ENCODE measurements at regions not wholly inside any gene's neighbourhood (a gene's known extent, or its start where the extent isn't known, plus 50 kb on each side); places are given as distances from the start of the nearest gene placed in this dataset.

GRCh38 chr4:129410115-129410514 is 314.2 kb downstream of the C4orf33 start:
- no peak for TF ChIP-seq CTCF (IDR thresholded peaks at IDR 0.05; ENCODE audit: extremely low read depth, low read depth, low read length)

GRCh38 chr4:129415004-129415403 is 319.1 kb downstream of the C4orf33 start:
- H2AFZ ChIP-seq (ENCODE audit: low read length), result no peak overlapping the region
- TF ChIP-seq CTCF (IDR thresholded peaks at IDR 0.05; ENCODE audit: extremely low read depth, low read depth, low read length), result no peak
- no peaks in the 10 kb centered on the region for H3K36me3 ChIP-seq (ENCODE audit: insufficient read depth, low read length)

More at GRCh38 chr4:129410115-129410514, 314.2 kb downstream of the C4orf33 start:
- Histone ChIP-seq H3K36me3 (ENCODE audit: insufficient read depth, low read length) (no peaks in the 10 kb centered on the region), H3K4me3 (ENCODE audit: insufficient read depth, low read length) (no peak overlapping the region), H3K27ac (ENCODE audit: low read depth, low read length) (no peak overlapping the region), H4K20me1 (ENCODE audit: insufficient read depth, low read length) (no peaks in the 10 kb centered on the region), H3K4me2 (ENCODE audit: insufficient read depth, low read length) (no peak overlapping the region), H2AFZ (ENCODE audit: low read length) (no peak overlapping the region), H3K79me2 (ENCODE audit: insufficient read depth, low read length) (no peaks in the 10 kb centered on the region), H3K4me1 (ENCODE audit: insufficient read depth, low read length) (no peaks in the 10 kb centered on the region), H3K9me3 (ENCODE audit: low read depth, low read length) (no peaks in the 10 kb centered on the region), H3K27me3 (ENCODE audit: insufficient read depth, low read length) (no peaks in the 10 kb centered on the region)
- DNase-seq (ENCODE audit: insufficient read length, low spot score, missing footprints), result no peak

GRCh38 chr4:129420637-129421036 is 324.7 kb downstream of the C4orf33 start:
- Histone ChIP-seq H3K4me2 (ENCODE audit: insufficient read depth, low read length) (no peak overlapping the region), H3K4me3 (ENCODE audit: insufficient read depth, low read length) (no peak overlapping the region), H3K27me3 (ENCODE audit: insufficient read depth, low read length) (no peaks in the 10 kb centered on the region), H3K9me3 (ENCODE audit: low read depth, low read length) (no peaks in the 10 kb centered on the region), H3K36me3 (ENCODE audit: insufficient read depth, low read length) (no peaks in the 10 kb centered on the region), H2AFZ (ENCODE audit: low read length) (no peak overlapping the region), H4K20me1 (ENCODE audit: insufficient read depth, low read length) (no peaks in the 10 kb centered on the region), H3K79me2 (ENCODE audit: insufficient read depth, low read length) (no peaks in the 10 kb centered on the region), H3K4me1 (ENCODE audit: insufficient read depth, low read length) (no peaks in the 10 kb centered on the region), H3K27ac (ENCODE audit: low read depth, low read length) (no peak overlapping the region)
- TF ChIP-seq CTCF (IDR thresholded peaks at IDR 0.05; ENCODE audit: extremely low read depth, low read depth, low read length), result no peak
- no peak for DNase-seq (ENCODE audit: insufficient read length, low spot score, missing footprints)

More at GRCh38 chr4:129415004-129415403, 319.1 kb downstream of the C4orf33 start:
- no peaks in the 10 kb centered on the region for H3K27me3 ChIP-seq (ENCODE audit: insufficient read depth, low read length)
- H3K4me2 ChIP-seq (ENCODE audit: insufficient read depth, low read length), result no peak overlapping the region
- no peak overlapping the region for H3K4me3 ChIP-seq (ENCODE audit: insufficient read depth, low read length)
- H3K9me3 ChIP-seq (ENCODE audit: low read depth, low read length), result no peaks in the 10 kb centered on the region
- H4K20me1 ChIP-seq (ENCODE audit: insufficient read depth, low read length), result no peaks in the 10 kb centered on the region
- no peak overlapping the region for H3K27ac ChIP-seq (ENCODE audit: low read depth, low read length)
- H3K79me2 ChIP-seq (ENCODE audit: insufficient read depth, low read length), result no peaks in the 10 kb centered on the region
- no peak for DNase-seq (ENCODE audit: insufficient read length, low spot score, missing footprints)
- no peaks in the 10 kb centered on the region for H3K4me1 ChIP-seq (ENCODE audit: insufficient read depth, low read length)

- no peak for TF ChIP-seq CTCF (IDR thresholded peaks at IDR 0.05; ENCODE audit: extremely low read depth, low read depth, low read length)
- Histone ChIP-seq H3K4me3 (ENCODE audit: insufficient read depth, low read length) (no peak overlapping the region), H3K79me2 (ENCODE audit: insufficient read depth, low read length) (no peaks in the 10 kb centered on the region), H3K4me1 (ENCODE audit: insufficient read depth, low read length) (no peaks in the 10 kb centered on the region), H4K20me1 (ENCODE audit: insufficient read depth, low read length) (no peaks in the 10 kb centered on the region), H3K27ac (ENCODE audit: low read depth, low read length) (no peak overlapping the region), H3K4me2 (ENCODE audit: insufficient read depth, low read length) (no peak overlapping the region), H3K9me3 (ENCODE audit: low read depth, low read length) (no peaks in the 10 kb centered on the region), H3K27me3 (ENCODE audit: insufficient read depth, low read length) (no peaks in the 10 kb centered on the region), H3K36me3 (ENCODE audit: insufficient read depth, low read length) (no peaks in the 10 kb centered on the region), H2AFZ (ENCODE audit: low read length) (no peak overlapping the region)
- no peak for DNase-seq (ENCODE audit: insufficient read length, low spot score, missing footprints)
Observed at GRCh38 chr4:129422277-129422676, 326.3 kb downstream of the C4orf33 start.
